GM18861 (cell line): ENCODE measurements at regions not wholly inside any gene's neighbourhood (a gene's known extent, or its start where the extent isn't known, plus 50 kb on each side); places are given as distances from the start of the nearest gene placed in this dataset.

Experiments
- ATAC-seq: cut with Tn5 transposase; IDR thresholded peaks from one replicate; pipeline ENCODE4 v1.9.1; 2021; ENCODE audit not compliant: unreplicated experiment

DNA sequence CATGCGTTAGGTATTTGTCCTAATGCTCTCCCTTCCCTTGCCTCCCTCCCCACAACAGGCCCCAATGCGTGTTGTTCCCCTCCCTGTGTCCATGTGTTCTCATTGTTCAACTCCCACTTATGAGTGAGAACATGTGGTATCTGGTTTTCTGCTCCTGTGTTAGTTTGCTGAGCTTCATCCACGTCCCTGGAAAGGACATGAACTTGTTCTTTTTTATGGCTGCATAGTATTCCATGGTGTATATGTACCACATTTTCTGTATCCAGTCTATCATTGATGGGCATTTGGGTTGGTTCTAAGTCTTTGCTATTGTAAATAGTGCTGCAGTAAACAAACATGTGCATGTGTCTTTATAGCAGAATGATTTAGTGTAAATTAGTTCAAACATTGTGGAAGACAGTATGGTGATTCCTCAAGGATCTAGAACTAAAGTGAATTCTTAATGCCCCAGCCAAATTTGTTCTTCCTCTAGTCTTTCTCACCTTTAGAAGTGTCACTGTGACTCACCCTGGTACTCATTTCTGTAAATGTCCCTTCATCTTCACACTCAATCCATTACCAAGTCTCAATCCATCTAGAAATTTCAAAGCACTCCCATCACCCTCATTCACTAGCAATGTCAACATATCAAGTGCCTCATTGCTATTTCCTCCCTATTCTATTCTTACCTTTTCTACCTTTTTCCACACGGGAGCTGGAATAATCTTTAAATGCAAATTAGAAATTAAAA lies 123.9 kb downstream of the MREG start:
- peak; percentile 34 for ATAC-seq

DNA sequence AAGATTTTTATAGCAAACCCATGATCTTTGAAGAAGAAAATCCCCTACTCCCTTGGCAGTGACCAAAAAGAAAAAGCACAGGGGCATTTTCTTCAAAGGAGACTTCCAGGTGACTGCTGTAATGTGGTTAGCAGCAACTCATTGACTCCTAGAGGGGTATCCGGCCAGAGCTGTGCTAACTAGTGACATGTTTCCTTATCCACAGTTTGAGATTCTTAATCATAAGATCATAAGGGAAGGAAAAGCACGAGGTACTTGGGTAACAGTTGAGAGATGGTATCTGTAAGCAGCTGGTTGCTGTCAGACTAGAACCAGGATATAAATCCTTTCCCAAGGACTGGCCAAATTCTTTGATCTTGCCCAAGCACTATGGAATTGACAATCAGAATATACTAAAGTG lies 124.7 kb downstream of the MREG start:
- ATAC-seq, result peak; percentile 42

DNA sequence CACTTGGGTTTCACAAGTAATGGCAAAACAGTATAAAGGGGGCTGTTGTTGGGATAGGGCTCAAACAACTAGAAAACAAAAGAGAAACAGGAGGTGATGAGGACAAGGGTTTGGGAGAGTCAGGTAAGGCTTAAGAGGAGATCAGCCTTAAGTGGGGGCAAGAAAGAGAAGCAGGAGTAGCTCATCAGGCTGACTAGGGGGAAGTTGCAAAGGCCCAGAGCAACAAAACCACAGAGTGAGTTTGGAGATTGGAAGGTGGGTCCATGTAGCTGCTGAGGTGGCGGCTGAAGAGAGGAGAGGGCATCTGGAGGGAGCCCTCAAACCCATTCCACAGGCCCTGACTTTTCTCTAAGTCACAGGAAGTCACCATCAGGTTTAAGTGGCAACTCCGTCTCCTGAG lies 126.0 kb downstream of the MREG start:
- no peak for ATAC-seq

DNA sequence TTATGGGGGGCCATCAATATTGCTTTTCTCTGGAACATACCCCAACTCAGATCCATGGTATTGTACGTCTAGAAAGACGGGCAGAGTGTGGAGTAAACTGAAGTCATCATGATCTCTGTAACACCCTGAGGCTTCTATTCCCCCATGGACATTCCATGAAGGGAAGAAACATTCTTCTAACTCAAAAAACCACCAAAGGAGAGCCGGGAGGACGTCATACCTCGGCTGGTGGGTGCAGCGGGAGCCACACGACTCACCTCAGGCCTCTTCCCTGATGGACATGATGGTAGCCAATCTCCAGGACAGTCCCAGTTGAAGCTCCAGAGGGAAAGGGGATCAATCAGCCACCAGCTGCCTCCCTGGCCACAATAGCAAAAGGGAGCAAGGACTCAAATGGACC lies 127.3 kb downstream of the MREG start:
- no peak for ATAC-seq

DNA sequence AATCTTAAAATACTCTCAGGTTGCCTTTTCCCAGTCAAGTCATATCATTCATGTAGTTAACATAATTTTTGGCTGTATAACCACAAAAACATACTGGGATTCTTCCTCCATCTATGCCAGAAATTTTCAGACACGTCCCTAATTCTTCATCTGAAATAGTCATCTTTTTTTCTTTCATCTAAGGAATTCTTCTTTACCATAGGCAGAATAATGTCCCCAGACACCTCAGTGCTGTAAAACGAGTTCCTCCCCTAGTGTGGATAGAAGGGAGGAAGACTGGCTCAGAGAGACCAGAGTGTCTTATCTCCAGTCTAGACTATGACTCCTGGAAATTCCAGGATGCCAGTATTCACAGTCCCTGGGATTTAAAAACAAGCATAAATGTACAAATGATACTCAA lies 127.8 kb downstream of the MREG start:
- ATAC-seq, result no peak

DNA sequence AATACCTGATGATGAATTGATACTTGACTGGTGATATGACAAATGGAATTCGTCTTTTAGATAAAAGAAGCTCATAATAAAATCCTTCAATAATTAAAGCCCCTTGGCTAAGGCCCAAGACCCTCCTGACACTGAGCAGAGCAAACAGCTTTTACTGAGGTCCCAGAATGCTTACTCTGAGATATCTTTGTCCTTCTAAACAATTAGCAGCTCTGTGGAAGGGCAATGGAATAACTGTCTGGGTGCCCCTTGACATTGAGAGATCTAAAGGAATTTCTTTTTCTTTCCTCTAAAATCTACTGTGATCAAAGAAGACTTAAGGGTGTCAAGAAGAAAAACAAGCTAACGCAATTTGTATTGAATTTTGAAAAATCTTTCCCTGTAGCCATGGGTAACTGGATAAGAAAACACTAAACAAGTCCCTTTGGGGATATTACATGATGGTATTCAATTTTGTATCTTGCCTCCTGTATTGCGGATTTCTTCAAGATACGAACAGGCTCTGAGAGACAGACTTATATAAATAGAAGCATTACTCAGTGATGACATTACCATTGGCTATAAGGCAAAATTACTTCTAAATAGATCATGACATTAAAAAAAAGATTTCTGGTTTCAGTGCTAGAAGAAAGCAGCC lies 128.8 kb downstream of the MREG start:
- no peak for ATAC-seq

DNA sequence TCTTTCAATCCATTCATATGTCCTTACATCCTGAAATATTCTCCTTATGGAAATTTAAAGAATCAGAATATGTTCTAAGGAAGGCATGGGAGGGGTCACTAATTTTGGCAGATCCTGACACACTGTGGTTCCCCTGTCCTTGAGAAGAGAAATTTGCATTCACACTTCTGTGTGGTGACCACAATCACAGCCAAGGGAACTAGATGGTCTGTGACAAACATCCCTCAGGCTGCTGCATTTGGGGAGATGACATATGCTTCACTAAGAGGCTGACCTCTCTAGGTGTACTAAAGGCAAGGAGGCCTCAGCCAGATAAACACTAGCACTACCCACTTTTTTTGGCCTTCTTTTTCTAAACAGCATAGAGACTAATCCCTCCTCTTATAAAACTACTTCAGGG lies 129.6 kb downstream of the MREG start:
- ATAC-seq, result peak; percentile 62

DNA sequence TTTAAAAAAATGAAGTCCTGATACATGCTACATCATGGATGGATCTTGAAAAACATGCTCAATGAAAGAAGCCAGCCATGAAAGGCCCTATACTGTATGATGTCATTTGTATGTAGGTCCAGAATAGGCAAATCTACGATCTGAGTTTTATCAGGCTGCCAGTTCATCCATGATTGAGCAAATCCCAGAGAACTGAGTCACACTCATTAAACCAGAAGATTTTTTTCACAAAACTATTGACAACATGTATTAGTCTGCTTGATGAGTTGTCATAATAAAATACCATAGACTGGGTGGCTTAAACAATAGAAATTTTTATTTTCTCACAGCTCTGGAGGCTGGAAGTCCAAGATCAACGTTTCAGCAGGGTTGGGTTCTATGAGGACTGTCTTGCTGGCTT lies 130.7 kb downstream of the MREG start:
- ATAC-seq, result no peak

DNA sequence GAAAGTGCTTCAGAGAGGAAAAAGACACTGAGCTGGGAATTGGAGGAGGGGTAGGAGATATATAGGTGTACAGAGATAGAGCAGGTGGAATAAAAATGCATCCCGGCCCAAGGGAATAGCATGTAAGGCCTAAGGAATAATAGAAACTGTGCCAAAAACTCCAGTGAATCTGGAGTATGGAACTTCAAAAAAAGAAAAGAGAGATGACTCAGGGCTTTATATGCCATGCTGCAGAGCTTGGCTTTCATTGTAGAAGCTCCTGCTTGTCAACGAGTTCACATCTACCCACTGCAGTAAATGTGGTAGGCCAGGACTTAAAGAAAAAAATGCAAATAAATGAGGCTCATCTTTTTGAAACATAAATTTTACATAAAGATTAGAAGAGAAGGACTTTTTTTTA lies 131.8 kb downstream of the MREG start:
- no peak for ATAC-seq

DNA sequence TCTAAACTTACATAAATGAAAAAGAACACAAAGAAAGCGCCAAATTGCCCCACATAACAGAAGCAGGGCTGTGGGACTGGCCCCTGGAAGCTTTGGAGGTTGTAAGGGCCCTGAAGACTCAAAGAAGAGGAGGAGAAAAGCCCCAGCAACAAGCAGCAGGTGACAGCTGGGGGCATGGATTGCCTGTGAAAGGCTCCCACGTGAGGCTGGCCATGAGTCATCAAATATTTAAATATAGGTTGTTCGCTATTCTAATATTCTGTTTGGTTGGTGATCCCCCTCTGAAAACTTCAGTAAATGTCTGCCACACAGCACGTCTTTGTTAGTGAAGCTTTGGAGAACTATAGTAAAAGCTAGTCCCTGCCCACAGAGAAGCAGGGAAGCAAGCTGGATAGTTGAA lies 132.4 kb downstream of the MREG start:
- ATAC-seq, result peak; percentile 69

DNA sequence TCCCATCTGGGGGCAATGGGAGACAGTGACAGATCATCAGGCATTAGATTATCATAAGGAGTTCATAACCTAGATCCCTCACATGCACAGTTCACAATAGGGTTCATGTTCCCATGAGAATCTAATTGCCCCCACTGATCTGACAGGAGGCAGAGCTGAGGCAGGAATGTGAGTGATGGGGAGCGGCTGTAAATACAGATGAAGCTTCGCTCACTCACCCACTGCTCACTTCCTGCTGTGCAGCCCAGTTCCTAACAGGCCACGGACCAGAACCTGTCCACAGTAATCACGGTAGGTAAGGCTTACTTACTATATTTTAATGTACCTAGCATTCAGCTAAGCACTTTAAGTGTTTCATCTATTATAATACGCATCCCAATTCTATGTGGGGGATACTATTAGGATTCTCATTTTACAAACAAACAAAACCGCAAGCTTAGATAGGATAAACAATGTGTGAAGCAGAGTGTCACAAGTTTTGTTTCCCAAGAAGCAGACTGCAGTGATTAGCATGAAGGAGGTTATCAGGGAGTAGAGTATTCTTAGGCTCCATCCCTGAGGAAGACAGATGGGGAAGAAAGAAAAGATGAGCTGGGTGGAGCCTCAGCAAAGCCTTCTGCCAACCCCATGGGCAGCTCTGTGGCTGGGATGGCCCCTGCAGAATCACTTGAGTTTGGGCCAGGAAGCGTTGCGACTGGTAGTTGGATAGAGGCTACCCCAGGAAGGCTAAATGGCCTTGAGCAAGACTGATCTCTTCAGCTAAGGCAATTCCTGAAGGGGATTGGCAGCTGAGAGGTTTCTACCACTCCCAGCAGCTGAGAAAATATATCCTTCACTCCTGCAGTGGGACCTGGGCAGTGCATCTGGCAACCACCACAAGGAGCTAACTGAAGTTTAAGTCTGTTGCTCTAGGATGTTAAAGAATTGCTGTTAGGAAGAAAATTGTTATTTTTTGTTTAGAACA lies 133.1 kb downstream of the MREG start:
- ATAC-seq, result no peak

DNA sequence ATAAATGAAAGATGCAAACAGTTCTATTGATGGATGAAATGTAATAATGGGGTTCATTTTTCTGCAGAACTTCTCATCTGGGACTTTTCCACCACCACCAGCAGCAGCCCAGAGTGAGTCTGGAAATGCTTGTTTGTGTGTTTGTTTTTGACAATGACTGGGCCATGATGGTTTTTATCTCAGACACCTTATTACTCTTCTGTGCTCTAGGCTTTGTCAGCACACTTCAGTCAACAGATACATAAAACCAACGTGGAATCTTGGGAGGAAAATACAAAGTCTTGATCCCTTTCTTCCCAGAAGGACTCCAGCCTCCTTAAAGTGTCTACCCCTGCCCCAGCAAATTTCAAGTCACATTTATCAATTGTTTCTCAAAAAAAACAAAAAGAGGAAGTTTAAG lies 134.0 kb downstream of the MREG start:
- no peak for ATAC-seq

DNA sequence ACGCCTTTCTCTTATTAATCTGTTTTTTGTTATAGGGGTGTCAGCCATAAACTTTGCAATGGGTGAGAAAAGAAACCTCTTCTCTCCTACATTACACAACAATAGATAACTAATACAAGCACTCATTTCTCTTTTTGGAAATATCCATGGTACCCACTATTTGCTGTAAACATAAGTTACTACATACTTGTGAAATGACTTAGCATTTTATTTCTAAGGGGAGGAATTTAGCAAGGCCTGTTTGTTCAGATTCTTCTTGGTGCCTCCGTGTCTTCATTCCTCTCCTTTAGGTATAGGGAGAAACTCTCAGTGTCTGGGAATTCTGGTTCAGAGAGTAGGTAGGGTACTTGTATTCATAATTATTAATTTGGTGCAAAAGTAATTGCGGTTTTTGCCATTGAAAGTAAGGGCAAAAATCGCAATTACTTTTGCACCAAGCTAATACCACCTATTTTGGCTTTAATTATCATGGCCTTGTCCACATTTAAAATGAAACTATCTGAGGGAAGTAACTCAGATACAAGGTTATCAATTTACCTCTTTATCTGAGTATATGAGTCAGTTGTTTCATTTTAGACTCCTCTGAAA lies 134.8 kb downstream of the MREG start:
- peak; percentile 31 for ATAC-seq

DNA sequence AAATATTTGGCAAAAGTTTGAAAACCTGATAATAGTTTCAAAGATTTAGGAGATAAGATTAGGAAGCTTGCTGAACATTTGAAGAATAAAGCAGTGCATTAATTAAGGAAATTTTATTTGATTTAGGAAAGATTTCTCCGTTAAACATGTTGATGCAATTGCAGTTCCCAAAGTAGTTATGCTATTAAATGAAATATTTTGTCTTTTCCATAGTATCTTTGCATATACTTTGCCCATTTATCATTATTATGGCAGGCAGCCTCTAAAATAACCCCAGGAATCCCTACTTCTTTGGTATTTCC lies 136.5 kb downstream of the MREG start:
- ATAC-seq, result no peak

DNA sequence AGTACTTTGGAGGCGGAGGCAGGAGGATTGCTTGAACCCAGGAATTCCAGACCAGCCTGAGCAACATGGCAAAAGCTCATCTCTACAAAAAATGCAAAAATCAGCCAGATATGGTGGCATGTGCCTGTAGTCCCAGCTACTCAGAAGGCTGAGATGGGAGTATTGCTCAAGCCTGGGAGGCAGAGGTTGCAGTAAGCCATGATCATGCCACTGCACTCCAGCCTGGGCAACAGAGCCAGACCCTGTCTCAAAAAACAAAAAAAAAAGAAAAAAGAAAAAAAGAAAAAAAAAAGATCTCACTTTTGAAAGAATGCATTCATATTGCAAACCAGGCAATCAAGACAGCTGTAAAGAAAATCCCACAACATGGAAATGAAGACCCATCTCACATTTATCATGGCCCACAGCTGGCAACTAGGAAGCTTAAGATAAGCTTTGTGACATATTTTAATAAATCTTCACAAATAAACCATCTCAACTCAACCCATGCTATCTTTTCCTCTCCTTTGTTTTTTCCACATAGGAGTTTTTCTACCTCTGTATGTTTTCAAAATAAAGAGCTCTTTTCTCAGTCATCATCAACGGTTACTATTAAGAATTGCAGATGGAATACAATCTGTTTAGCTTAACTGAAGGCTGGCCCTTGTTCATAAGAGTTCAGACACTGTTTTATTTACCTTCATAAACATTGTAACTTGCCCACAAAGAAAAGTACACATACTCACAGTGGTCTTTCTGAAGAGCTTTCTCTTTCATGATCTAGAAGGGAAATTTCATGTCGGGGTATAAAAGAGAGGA lies 137.0 kb downstream of the MREG start:
- ATAC-seq, result no peak

DNA sequence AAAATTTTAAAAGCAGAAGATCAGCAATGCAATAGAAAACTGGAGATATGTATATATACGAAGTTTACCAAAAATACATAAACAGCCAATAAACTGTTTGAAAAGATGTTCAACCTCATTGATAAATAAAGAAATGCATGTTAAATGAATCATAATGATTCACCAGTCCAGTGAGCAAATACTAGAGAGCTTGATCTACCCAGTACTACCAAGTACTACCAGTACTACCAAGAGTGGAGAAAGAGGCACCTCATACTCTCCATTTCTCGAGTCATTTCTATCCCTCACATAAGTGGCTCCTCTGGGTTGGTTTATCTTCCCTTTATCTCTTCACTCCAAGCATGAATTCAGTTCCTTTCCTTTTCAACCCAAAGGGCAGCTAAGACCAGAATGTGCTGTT lies 138.9 kb downstream of the MREG start:
- ATAC-seq, result no peak

DNA sequence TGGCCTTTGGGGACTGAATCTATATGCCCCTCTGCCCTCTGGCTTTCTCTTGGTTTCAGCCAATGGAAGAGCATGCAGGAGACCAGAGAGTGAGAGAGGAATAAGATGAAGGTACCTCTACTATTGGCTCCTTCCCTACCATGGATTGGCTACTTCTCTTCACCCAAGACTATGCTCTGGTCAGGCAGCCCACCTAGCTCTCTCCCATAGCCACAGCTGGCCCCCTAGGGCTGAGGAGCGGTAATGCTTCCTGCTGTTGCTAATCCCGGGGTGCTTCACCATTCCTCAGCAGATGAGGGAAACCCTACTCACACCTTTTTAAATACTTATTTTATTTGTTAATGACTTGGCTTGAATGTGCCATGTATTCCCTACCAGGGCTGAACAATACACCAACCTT lies 142.4 kb downstream of the MREG start:
- ATAC-seq, result no peak

DNA sequence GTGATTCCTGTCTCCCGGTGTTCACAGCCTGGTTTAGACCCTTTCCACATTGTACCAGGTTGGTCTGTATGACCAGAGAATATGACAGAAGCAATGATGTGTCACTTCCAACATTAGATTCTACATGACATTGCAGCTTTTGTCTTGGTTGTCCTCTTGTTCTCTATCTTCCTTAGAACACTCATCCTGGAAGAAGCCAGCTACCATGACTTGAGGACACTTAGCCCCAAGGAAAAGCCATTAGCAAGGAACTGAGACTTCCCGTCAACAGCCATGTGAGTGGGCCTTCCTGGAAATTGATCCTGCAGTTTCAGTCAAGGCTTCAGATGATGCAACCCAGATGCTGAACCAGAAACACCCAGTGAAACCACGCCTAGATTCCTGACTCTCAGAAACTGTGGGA lies 143.3 kb downstream of the MREG start:
- ATAC-seq, result no peak

DNA sequence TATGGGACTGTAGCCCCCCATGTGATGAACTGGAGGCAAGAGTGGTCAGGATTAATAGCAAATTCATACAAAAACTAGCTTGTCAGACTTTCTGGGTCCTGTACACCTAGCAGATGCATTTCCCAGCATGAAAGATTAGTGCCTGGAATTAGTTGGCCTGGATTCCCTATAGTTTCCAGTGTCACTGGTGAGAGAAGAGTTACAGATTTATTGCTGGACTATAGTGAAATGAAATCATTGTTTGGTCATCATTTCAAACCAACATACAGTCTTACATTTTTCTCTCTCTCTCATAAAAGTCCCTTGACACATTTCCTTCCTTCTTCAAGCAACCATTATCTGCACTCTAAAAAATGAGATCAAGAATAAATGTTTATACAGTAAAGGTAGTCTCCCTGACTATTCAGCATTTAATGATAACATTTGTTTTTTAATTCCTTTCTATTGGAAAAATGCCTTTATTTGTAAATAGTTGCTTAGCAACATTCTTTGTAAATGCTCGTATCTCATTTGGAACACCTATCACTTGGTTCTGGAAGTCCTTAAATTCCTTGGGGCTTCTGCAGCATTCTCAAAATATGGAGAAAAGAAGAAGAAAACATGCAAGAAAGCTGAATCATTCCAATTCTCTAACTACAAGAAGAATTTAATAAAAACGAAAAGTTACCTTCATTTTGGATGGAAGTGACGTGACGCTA lies 144.4 kb downstream of the MREG start:
- no peak for ATAC-seq

DNA sequence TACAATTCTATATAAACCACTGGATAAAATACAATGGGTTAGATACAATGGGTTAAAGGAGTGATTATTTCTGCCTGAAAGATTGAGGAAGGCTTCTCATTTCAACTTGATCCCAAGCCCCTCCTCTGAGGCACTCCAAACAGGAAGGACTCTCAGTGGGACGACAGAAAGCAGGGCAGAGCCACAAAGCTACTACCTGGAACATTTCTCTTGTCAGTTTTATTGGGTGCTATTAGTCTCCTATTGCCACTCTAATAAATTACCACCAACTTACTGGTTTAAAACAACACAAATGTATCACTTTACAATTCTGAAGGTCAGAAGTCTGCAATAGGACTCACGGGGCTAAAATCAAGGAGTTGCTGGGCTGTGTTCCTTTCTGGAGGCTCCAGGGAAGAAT lies 146.7 kb downstream of the MREG start:
- ATAC-seq, result no peak
